Bone marrow (tissue), 2 donors: ENCODE measurements at regions not wholly inside any gene's neighbourhood (a gene's known extent, or its start where the extent isn't known, plus 50 kb on each side); places are given as distances from the start of the nearest gene placed in this dataset.
"Not testable (repeated sequence)": the region's sequence is repeated elsewhere in the genome, so short reads cannot be mapped to it uniquely, and the experiment has no call there.

ENCODE experiments used
- DNase-seq, 2 donors: peaks; one replicate each; lab custom pipeline; 2025; lab: John Stamatoyannopoulos, UW

- DNase-seq: no peak
These were observed 203.9 kb upstream of the PRDM1 start for GRCh38 chr6:105882121-105882803.

- DNase-seq: no peak
These were observed 204.5 kb upstream of the PRDM1 start for GRCh38 chr6:105881608-105882007.

GRCh38 chr6:105880030-105880492 is 206.1 kb upstream of the PRDM1 start:
- DNase-seq: peak in 1 of 2 donors; percentile 86

- no peak for DNase-seq
These were observed 207.0 kb upstream of the PRDM1 start for GRCh38 chr6:105879146-105879545.

- DNase-seq: no peak
These were observed 210.0 kb upstream of the PRDM1 start for GRCh38 chr6:105875974-105876640.

GRCh38 chr6:105874835-105875626 is 211.1 kb upstream of the PRDM1 start:
- DNase-seq: no peak

- no peak for DNase-seq
These were observed 212.3 kb upstream of the PRDM1 start for GRCh38 chr6:105873799-105874198.

- DNase-seq: no peak
These were observed 212.9 kb upstream of the PRDM1 start for GRCh38 chr6:105873211-105873704.

- no peak for DNase-seq
These were observed 213.9 kb upstream of the PRDM1 start for GRCh38 chr6:105872249-105872648.

GRCh38 chr6:105871542-105871941 is 214.6 kb upstream of the PRDM1 start:
- no peak for DNase-seq

- peak in 1 of 2 donors; percentile 61 for DNase-seq
These were observed 216.2 kb upstream of the PRDM1 start for GRCh38 chr6:105869835-105870440.

- no peak for DNase-seq
These were observed 217.2 kb upstream of the PRDM1 start for GRCh38 chr6:105868823-105869460.

GRCh38 chr6:105867821-105868220 is 218.3 kb upstream of the PRDM1 start:
- DNase-seq: no peak

GRCh38 chr6:105867277-105867676 is 218.9 kb upstream of the PRDM1 start:
- no peak for DNase-seq

- DNase-seq: no peak
These were observed 223.1 kb upstream of the PRDM1 start for GRCh38 chr6:105862936-105863607.

GRCh38 chr6:105860927-105861326 is 225.2 kb upstream of the PRDM1 start:
- DNase-seq: not testable (repeated sequence)

- DNase-seq: no peak
These were observed 226.7 kb upstream of the PRDM1 start for GRCh38 chr6:105859457-105859856.

- DNase-seq: not testable (repeated sequence)
These were observed 227.5 kb upstream of the PRDM1 start for GRCh38 chr6:105858639-105859038.

- no peak for DNase-seq
These were observed 230.7 kb upstream of the PRDM1 start for GRCh38 chr6:105855433-105855832.

GRCh38 chr6:105853979-105854378 is 232.2 kb upstream of the PRDM1 start:
- not testable (repeated sequence) for DNase-seq

- DNase-seq: no peak
These were observed 234.5 kb upstream of the PRDM1 start for GRCh38 chr6:105851606-105852005.
